MM.1S (cell line): ENCODE measurements at regions not wholly inside any gene's neighbourhood (a gene's known extent, or its start where the extent isn't known, plus 50 kb on each side); places are given as distances from the start of the nearest gene placed in this dataset.

Experiments
- DNase-seq: peaks from one replicate; pipeline ENCODE4 v3.0.0-alpha.2; 2015
- H2AFZ ChIP-seq: fragments of 300-600 bp; sonication (generic); 2 replicates; pipeline ENCODE4 v1.6.0; 2016; ENCODE audit warnings: antibody characterized with exemption, low read length
- H3F3A ChIP-seq: fragments of 300-600 bp; sonication (generic); 2 replicates; pipeline ENCODE4 v1.6.1; 2016; ENCODE audit warnings: mild to moderate bottlenecking, antibody characterized with exemption, low read length, moderate library complexity, mixed read lengths; ENCODE audit not compliant: insufficient read depth
- H3K27ac ChIP-seq: fragments of 300-600 bp; sonication (generic); 2 replicates; pipeline ENCODE4 v1.5.1; 2016; ENCODE audit warnings: mild to moderate bottlenecking, low read length
- H3K27me3 ChIP-seq: fragments of 300-600 bp; sonication (generic); replicated peaks from 2 replicates; pipeline ENCODE4 v1.6.0; 2016; ENCODE audit warnings: low read length; ENCODE audit not compliant: insufficient read depth
- H3K36me3 ChIP-seq: fragments of 300-600 bp; sonication (generic); replicated peaks from 2 replicates; pipeline ENCODE4 v1.6.1; 2016; ENCODE audit warnings: mild to moderate bottlenecking, low read length, mixed read lengths; ENCODE audit not compliant: insufficient read depth
- H3K4me1 ChIP-seq: fragments of 300-600 bp; sonication (generic); 2 replicates; pipeline ENCODE4 v1.6.1; 2016; ENCODE audit warnings: low read length, mixed read lengths
- H3K4me2 ChIP-seq: fragments of 300-600 bp; sonication (generic); 2 replicates; pipeline ENCODE4 v1.6.0; 2016; ENCODE audit warnings: low read depth, low read length
- H3K4me3 ChIP-seq: fragments of 300-600 bp; sonication (generic); 2 replicates; pipeline ENCODE4 v1.5.1; 2016; ENCODE audit warnings: low read length, mixed read lengths
- H3K79me2 ChIP-seq: fragments of 300-600 bp; sonication (generic); 2 replicates; pipeline ENCODE4 v1.6.1; 2016; ENCODE audit warnings: mixed run types, low read length, mixed read lengths
- H3K9ac ChIP-seq: fragments of 300-600 bp; sonication (generic); 2 replicates; pipeline ENCODE4 v1.6.1; 2016; ENCODE audit warnings: low read length, mixed read lengths
- H3K9me2 ChIP-seq: fragments of 300-600 bp; sonication (generic); replicated peaks from 2 replicates; pipeline ENCODE4 v1.6.1; 2016; ENCODE audit warnings: mild to moderate bottlenecking, low read length, mixed read lengths; ENCODE audit not compliant: insufficient read depth
- H3K9me3 ChIP-seq: fragments of 300-600 bp; sonication (generic); replicated peaks from 2 replicates; pipeline ENCODE4 v1.6.1; 2016; ENCODE audit warnings: mild to moderate bottlenecking, low read length, mixed read lengths; ENCODE audit not compliant: insufficient read depth
- H4K20me1 ChIP-seq: fragments of 300-600 bp; sonication (generic); 2 replicates; pipeline ENCODE4 v1.6.1; 2016; ENCODE audit warnings: mild to moderate bottlenecking, low read length, moderate library complexity, mixed read lengths; ENCODE audit not compliant: insufficient read depth
- EZH2 ChIP-seq: fragments of 300-600 bp; sonication (generic); optimal IDR thresholded peaks from 2 replicates; pipeline ENCODE3; 2017; ENCODE audit warnings: low read depth, mild to moderate bottlenecking, antibody characterized with exemption, low read length, mixed read lengths
- EZH2phosphoT487 ChIP-seq: fragments of 300-600 bp; sonication (generic); IDR thresholded peaks from 2 replicates; pipeline ENCODE4 v1.6.1; 2018; ENCODE audit warnings: antibody characterized with exemption, low read length
- TF ChIP-seq, protein P1 (sequence below): fragments of 300-600 bp; sonication (generic); IDR thresholded peaks from 2 replicates; pipeline ENCODE4 v1.5.1; 2016; ENCODE audit warnings: antibody characterized with exemption, low read length, mixed read lengths

DNA sequence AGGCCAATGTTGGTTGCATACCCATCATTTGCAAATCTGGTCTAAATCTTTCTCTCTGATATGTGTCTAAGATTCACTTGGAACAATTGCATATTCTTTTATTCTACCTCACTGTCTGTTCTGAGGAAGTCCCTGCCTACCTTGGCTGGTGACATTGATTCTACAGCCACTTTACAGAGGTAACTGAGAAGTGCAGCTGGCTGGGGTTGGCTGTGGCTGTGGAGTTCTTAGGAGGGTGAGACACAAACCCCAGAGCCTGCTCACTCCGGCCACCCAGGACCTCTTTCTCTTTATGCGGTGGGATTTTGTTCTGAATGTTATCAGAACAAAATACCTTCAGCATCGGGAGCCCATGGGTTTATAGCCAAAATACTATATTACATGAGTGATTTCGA lies 54.5 kb upstream of the IRS2 start:
- TF ChIP-seq EZH2 (no peak), EZH2phosphoT487 (no peak)
- TF ChIP-seq, protein P1, sequence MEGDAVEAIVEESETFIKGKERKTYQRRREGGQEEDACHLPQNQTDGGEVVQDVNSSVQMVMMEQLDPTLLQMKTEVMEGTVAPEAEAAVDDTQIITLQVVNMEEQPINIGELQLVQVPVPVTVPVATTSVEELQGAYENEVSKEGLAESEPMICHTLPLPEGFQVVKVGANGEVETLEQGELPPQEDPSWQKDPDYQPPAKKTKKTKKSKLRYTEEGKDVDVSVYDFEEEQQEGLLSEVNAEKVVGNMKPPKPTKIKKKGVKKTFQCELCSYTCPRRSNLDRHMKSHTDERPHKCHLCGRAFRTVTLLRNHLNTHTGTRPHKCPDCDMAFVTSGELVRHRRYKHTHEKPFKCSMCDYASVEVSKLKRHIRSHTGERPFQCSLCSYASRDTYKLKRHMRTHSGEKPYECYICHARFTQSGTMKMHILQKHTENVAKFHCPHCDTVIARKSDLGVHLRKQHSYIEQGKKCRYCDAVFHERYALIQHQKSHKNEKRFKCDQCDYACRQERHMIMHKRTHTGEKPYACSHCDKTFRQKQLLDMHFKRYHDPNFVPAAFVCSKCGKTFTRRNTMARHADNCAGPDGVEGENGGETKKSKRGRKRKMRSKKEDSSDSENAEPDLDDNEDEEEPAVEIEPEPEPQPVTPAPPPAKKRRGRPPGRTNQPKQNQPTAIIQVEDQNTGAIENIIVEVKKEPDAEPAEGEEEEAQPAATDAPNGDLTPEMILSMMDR: no peak
- no peaks in the 10 kb centered on the region for H4K20me1 ChIP-seq
- H3K36me3 ChIP-seq: no peaks in the 10 kb centered on the region
- H3K27me3 ChIP-seq: no peaks in the 10 kb centered on the region
- H3K9ac ChIP-seq: no peak overlapping the region
- H3F3A ChIP-seq: no peaks in the 10 kb centered on the region
- H3K27ac ChIP-seq: no peak overlapping the region
- no peak overlapping the region for H2AFZ ChIP-seq
- H3K4me2 ChIP-seq: no peak overlapping the region
- H3K4me1 ChIP-seq: no peaks in the 10 kb centered on the region
- no peaks in the 10 kb centered on the region for H3K79me2 ChIP-seq
- no peak for DNase-seq
- no peaks in the 10 kb centered on the region for H3K9me2 ChIP-seq
- H3K9me3 ChIP-seq: no peaks in the 10 kb centered on the region
- no peak overlapping the region for H3K4me3 ChIP-seq

DNA sequence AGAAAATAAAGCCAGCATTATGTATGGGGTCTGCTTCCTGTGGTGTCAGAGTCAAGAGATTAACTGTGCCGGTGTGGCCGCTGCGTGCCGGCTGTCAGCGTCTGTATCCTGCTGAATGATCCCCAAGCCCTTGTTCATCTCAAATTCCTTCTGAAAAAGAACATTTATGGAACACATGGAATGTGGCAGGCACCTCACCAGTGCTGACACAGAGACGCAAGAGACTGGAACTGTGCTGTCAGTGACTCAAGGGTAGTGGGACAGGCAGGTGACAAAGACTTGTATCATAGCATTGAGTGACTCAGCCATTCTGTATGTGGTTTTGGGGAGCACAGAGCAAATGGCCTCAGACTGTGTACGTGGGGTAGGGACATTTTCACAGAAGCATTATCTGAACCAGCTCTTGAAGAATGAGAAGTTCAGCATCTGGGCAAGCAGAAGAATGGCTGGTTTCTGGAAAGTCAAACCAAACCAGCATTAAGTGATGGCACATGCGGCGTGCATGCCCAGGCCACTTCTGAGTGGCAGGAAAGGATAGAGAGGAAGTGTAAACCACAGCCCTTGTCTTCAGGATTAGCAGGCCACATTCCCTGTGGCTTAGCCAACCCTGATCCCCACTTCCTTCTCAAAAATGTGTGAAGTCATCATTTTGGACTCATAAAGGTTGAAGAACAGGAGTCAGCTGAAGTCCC lies 54.0 kb upstream of the IRS2 start:
- Histone ChIP-seq H2AFZ (no peak overlapping the region), H3K79me2 (no peaks in the 10 kb centered on the region), H3K4me1 (no peaks in the 10 kb centered on the region), H3K9ac (no peak overlapping the region), H3K36me3 (no peaks in the 10 kb centered on the region), H4K20me1 (no peaks in the 10 kb centered on the region), H3K9me2 (no peaks in the 10 kb centered on the region), H3K27me3 (no peaks in the 10 kb centered on the region), H3F3A (no peaks in the 10 kb centered on the region), H3K27ac (no peak overlapping the region), H3K4me2 (no peak overlapping the region), H3K9me3 (no peaks in the 10 kb centered on the region), H3K4me3 (no peak overlapping the region)
- no peak for DNase-seq
- TF ChIP-seq, protein P1: no peak
- TF ChIP-seq EZH2phosphoT487 (no peak), EZH2 (no peak)

DNA sequence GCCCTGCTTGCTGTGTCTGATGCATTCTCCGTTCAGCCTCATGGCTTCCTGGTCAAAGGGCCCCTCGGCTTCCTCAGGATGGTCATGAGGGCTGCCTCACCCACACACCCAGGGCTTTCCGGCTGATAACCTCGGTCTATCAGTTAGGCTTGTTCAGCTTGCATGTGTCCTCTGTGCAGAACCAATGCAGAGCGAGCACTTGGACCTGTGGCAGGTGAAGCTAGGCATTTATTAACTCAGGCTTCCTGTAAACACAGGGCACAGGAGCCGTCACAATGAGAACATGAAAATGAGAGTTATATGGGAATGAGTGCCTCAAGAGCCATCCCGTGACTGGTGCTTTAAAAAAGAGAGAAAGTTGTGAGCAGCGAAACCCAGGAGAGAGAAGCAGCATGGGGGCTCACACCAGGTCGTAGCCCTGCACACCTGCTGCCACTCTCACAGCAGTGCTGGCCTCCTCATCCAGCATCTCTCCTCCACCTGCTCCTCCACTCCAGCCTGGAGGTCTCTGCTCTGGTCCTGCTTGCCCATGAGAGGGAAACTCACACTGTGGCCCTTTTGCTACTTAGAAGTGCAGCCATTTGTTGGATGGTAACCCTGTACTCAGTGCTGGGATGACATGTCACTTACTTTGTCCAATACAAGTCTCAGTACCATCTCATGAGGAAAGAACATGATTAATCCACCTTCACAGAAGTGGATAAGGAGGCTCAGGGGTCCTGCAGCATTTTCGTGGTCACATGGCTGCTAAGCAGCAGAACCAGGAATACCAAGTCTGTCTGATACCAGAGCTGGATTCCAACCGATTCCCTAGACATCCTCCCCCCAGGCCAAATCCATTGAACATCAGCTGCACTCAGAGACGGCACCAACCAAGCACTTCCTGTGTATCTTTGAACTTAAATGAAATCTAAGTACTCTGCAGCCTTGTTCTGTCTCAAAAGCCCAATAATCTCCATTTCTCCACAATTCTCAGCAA lies 50.5 kb upstream of the IRS2 start:
- Histone ChIP-seq H3K9ac (no peak overlapping the region), H3K4me1 (no peaks in the 10 kb centered on the region), H3K4me2 (no peak overlapping the region), H4K20me1 (no peaks in the 10 kb centered on the region), H2AFZ (no peak overlapping the region), H3K9me3 (no peaks in the 10 kb centered on the region), H3K36me3 (no peaks in the 10 kb centered on the region), H3F3A (no peaks in the 10 kb centered on the region), H3K27ac (no peak overlapping the region), H3K9me2 (no peaks in the 10 kb centered on the region), H3K4me3 (no peak overlapping the region), H3K27me3 (no peaks in the 10 kb centered on the region), H3K79me2 (no peaks in the 10 kb centered on the region)
- no peak for DNase-seq
- TF ChIP-seq EZH2phosphoT487 (no peak), EZH2 (no peak)
- TF ChIP-seq, protein P1: no peak
